HG03575 (cell line): ENCODE measurements at regions not wholly inside any gene's neighbourhood (a gene's known extent, or its start where the extent isn't known, plus 50 kb on each side); places are given as distances from the start of the nearest gene placed in this dataset.
"Not testable (repeated sequence)": the region's sequence is repeated elsewhere in the genome, so short reads cannot be mapped to it uniquely, and the experiment has no call there.

Experiments used
- ATAC-seq: cut with Tn5 transposase; IDR thresholded peaks from one replicate; pipeline ENCODE4 v1.9.1; 2021; ENCODE audit not compliant: unreplicated experiment, insufficient number of reproducible peaks, low FRiP score; ENCODE audit errors: extremely low read depth

GRCh38 chr2:122077114-122077513, 321.7 kb downstream of the TSN start:
- no peak for ATAC-seq

GRCh38 chr2:122077771-122078170, 322.3 kb downstream of the TSN start:
- ATAC-seq = no peak

GRCh38 chr2:122078451-122078850, 323.0 kb downstream of the TSN start:
- no peak for ATAC-seq

GRCh38 chr2:122079844-122080243, 324.4 kb downstream of the TSN start:
- no peak for ATAC-seq

GRCh38 chr2:122080316-122080715, 324.9 kb downstream of the TSN start:
- ATAC-seq = no peak

GRCh38 chr2:122080871-122081270, 325.4 kb downstream of the TSN start:
- ATAC-seq = no peak

- ATAC-seq = no peak
These were observed 326.3 kb downstream of the TSN start for GRCh38 chr2:122081751-122082150.

GRCh38 chr2:122083256-122084048, 328.0 kb downstream of the TSN start:
- no peak for ATAC-seq

- not testable (repeated sequence) for ATAC-seq
These were observed 330.2 kb downstream of the TSN start for GRCh38 chr2:122085672-122086071.

- no peak for ATAC-seq
These were observed 339.1 kb downstream of the TSN start for GRCh38 chr2:122094557-122094956.

GRCh38 chr2:122096761-122097160, 341.3 kb downstream of the TSN start:
- ATAC-seq = no peak

- ATAC-seq = no peak
These were observed 342.9 kb downstream of the TSN start for GRCh38 chr2:122098306-122098705.

GRCh38 chr2:122100346-122100745, 344.9 kb downstream of the TSN start:
- ATAC-seq = no peak

GRCh38 chr2:122100756-122101155, 345.3 kb downstream of the TSN start:
- ATAC-seq = no peak

GRCh38 chr2:122101319-122101718, 345.9 kb downstream of the TSN start:
- no peak for ATAC-seq

GRCh38 chr2:122105171-122105876, 349.9 kb downstream of the TSN start:
- ATAC-seq = no peak

GRCh38 chr2:122105877-122106206, 350.4 kb downstream of the TSN start:
- ATAC-seq = no peak

- no peak for ATAC-seq
These were observed 352.7 kb downstream of the TSN start for GRCh38 chr2:122108186-122108585.

- ATAC-seq = no peak
These were observed 357.0 kb downstream of the TSN start for GRCh38 chr2:122112216-122113005.

- no peak for ATAC-seq
These were observed 359.0 kb downstream of the TSN start for GRCh38 chr2:122114421-122114820.
